HPDE6-E6E7 (cell line): ENCODE measurements at regions not wholly inside any gene's neighbourhood (a gene's known extent, or its start where the extent isn't known, plus 50 kb on each side); places are given as distances from the start of the nearest gene placed in this dataset.
"Not testable (repeated sequence)": the region's sequence is repeated elsewhere in the genome, so short reads cannot be mapped to it uniquely, and the experiment has no call there.

ENCODE experiments used
- DNase-seq: peaks from one replicate; pipeline ENCODE4 v3.0.0; 2011; ENCODE audit warnings: missing footprints; ENCODE audit errors: extremely low spot score

DNA sequence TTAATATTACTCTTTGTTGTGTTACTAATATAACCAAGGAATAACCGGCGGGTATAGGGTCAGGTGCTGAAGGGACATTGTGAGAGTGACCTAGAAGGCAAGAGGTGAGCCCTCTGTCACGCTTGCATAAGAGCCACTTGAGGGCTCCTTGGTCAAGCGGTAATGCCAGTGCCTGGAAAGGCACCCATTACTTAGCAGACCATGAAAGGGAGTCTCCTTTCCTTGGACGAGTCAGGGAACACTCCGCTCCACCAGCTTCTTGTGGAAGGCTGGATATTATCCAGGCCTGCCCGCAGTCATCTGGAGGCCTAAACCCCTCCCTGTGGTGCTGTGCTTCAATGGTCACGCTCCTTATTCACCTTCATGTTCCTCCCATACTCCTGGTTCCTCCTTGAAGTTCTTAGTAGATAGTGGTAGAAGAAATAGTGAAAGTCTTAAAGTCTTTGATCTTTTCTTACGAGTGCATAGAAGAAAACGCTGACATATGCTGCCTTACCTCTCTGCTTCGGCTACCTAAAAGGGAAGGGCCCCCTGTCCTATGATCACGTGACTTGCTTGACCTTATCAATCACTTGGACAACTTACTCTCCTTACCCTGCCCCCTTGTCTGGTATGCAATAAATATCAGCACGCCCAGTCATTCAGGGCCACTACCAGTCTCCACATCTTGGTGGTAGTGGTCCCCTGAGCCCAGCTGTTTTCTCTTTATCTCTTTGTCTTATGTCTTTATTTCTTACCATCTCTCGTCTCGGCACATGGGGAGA, 59.6 kb upstream of the DMRTB1 start:
- DNase-seq = not testable (repeated sequence)

- DNase-seq = no peak
These were observed 58.2 kb upstream of the DMRTB1 start for GRCh38 chr1:53400761-53401674.

DNA sequence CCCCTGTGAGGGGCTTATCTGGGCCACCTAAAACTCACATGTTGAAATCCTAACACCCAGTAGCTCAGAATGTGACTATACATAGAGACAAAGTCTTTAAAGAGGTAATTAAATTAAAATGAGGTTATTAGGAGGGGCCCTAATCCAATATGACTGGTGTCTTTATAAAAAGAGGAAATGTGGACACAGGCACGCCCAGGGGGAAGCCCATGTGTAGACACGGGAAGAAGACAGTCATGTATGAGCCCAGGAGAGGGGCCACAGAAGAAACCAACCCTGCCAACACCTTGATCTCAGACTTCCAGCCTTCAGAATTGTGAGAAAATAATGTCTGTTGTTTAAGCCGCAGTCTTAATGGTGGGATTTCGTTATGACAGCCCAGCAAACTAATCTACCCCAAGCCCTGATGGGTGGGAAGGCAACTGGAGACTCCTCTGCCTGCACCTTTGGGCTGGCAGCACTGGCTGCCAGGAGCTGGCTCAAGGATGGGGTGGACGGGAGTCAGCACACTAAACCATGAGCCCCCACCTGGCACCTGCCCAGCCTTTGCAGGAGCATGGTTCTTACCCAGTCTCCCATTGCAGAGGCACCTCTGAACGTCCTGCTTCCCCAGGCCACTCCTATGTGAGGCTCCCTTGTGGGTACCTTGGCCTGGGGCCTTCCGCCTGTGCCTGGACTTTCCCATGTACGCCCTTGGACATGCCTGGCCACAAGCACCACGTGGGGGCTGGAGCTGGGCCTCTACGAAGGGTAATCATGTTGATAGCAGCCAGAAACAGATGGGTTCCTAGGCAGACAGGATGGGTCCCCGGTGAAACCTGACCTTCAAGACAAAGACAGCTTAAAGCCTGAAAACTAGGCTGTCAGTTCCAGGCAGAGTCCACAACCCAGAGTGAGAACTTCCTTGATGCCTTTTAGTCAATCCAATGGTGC, 57.1 kb upstream of the DMRTB1 start:
- no peak for DNase-seq

- DNase-seq = no peak
These were observed 56.1 kb upstream of the DMRTB1 start for GRCh38 chr1:53402891-53403655.

GRCh38 chr1:53405737-53406136, 53.5 kb upstream of the DMRTB1 start:
- DNase-seq = no peak

- no peak for DNase-seq
These were observed 52.5 kb upstream of the DMRTB1 start for GRCh38 chr1:53406551-53407235.

GRCh38 chr1:53408013-53408754, 51.0 kb upstream of the DMRTB1 start:
- no peak for DNase-seq

GRCh38 chr1:53408755-53409129, 50.5 kb upstream of the DMRTB1 start:
- no peak for DNase-seq

GRCh38 chr1:53409233-53409632, 50.0 kb upstream of the DMRTB1 start:
- DNase-seq = no peak
